SH-SY5Y (cell line): ENCODE measurements at regions not wholly inside any gene's neighbourhood (a gene's known extent, or its start where the extent isn't known, plus 50 kb on each side); places are given as distances from the start of the nearest gene placed in this dataset.

ENCODE experiments used
- GATA2 ChIP-seq: IDR thresholded peaks from 2 replicates; pipeline ENCODE4 v1.6.1; 2011; ENCODE audit warnings: mild to moderate bottlenecking, low read depth, low read length
- GATA3 ChIP-seq: IDR thresholded peaks from 2 replicates; pipeline ENCODE4 v1.6.1; 2011; ENCODE audit warnings: low read depth, mild to moderate bottlenecking, low read length, moderate library complexity

- no peak for TF ChIP-seq GATA2
- TF ChIP-seq GATA3: no peak
Measured at GRCh38 chr1:87421809-87422208, 93.1 kb downstream of the LMO4 start.
